ENCODE measurements at regions not wholly inside any gene's neighbourhood (a gene's known extent, or its start where the extent isn't known, plus 50 kb on each side); places are given as distances from the start of the nearest gene placed in this dataset.

DNA sequence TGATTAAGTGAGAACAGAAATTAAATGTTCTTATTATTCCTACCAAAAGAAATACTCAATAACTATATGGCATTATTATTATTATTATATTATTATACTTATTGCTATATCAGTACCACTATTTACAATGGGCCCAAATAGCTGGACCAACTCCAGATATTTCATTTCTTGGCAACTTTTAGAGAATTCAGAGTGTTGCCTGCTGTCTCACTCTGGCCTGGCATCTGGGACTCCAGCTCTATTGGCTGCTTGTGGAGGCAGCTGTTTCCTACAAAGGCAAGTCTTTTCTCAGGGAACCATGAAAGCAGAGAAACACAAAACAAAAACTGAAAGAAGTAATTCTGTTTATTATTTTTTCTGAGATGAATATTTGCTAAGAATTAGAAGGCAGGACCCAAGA is 105.1 kb upstream of the SORCS1 start:
- Histone ChIP-seq H2AFZ (replicated peaks; ENCODE audit: low read length, poor library complexity) (no peak overlapping the region), H2BK5ac (ENCODE audit: low read depth, low read length, poor library complexity, severe bottlenecking) (no peak overlapping the region), H2BK20ac (ENCODE audit: low read depth, low read length) (no peak overlapping the region), H4K91ac (ENCODE audit: insufficient read depth, low read depth, low read length) (no peak overlapping the region), H3K4me1 (ENCODE audit: control insufficient read depth, insufficient read depth, low read length) (no peaks in the 10 kb centered on the region), H2AK5ac (ENCODE audit: low read depth, low read length) (no peak overlapping the region), H3K56ac (ENCODE audit: extremely low read depth, insufficient read depth, low read length) (no peak overlapping the region), H3K18ac (ENCODE audit: low read depth, low read length) (no peak overlapping the region), H3K9ac (ENCODE audit: low read depth, low read length) (no peak overlapping the region), H3K27ac (ENCODE audit: insufficient read depth, low read length) (no peak overlapping the region), H2BK15ac (ENCODE audit: low read depth, low read length) (no peak overlapping the region), H2AK9ac (replicated peaks; ENCODE audit: low read depth, low read length, poor library complexity) (no peak overlapping the region), H3K79me1 (ENCODE audit: low read depth in 1 of 2, low read length in 2 of 2) (no peaks in the 10 kb centered on the region), H3K9me1 (ENCODE audit: insufficient read depth, low read length) (no peaks in the 10 kb centered on the region), H3K4ac (ENCODE audit: low read depth, low read length) (no peak overlapping the region), H3K4me3 (ENCODE audit: insufficient read depth, low read depth, low read length) (no peak overlapping the region), H3K27me3 (ENCODE audit: control insufficient read depth, insufficient read depth, low read length) (no peaks in the 10 kb centered on the region), H4K5ac (ENCODE audit: low read depth, low read length) (no peak overlapping the region), H3K23ac (ENCODE audit: low read depth, low read length) (no peak overlapping the region), H3K4me2 (ENCODE audit: low read depth, low read length) (no peak overlapping the region), H3K14ac (replicated peaks; ENCODE audit: low read depth, low read length) (no peak overlapping the region), H2BK120ac (ENCODE audit: low read depth, low read length) (no peak overlapping the region), H3K36me3 (ENCODE audit: control insufficient read depth, insufficient read depth, low read length) (no peaks in the 10 kb centered on the region), H3K9me3 (ENCODE audit: control insufficient read depth, insufficient read depth, low read length) (peaks cover 16% of the 10 kb centered on the region), H4K20me1 (ENCODE audit: insufficient read depth, low read length) (no peaks in the 10 kb centered on the region), H4K8ac (ENCODE audit: low read depth in 2 of 2, low read length in 2 of 2) (no peak overlapping the region)
- in situ Hi-C loops (cut with MboI; ENCODE audit: low sequenced_read_pairs): no loop called here
- ATAC-seq (ENCODE audit: low read depth): no peak
- BruUV-seq (replicated peaks): no TSS peak
- ChIA-PET CTCF (no interaction called here), POLR2A (ENCODE audit: unreplicated experiment) (no interaction called here)
- TF ChIP-seq, protein P1, sequence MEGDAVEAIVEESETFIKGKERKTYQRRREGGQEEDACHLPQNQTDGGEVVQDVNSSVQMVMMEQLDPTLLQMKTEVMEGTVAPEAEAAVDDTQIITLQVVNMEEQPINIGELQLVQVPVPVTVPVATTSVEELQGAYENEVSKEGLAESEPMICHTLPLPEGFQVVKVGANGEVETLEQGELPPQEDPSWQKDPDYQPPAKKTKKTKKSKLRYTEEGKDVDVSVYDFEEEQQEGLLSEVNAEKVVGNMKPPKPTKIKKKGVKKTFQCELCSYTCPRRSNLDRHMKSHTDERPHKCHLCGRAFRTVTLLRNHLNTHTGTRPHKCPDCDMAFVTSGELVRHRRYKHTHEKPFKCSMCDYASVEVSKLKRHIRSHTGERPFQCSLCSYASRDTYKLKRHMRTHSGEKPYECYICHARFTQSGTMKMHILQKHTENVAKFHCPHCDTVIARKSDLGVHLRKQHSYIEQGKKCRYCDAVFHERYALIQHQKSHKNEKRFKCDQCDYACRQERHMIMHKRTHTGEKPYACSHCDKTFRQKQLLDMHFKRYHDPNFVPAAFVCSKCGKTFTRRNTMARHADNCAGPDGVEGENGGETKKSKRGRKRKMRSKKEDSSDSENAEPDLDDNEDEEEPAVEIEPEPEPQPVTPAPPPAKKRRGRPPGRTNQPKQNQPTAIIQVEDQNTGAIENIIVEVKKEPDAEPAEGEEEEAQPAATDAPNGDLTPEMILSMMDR (conservative IDR thresholded peaks at IDR 0.05; ENCODE audit: low read depth, low read length): no peak
- TF ChIP-seq RCOR1 (IDR thresholded peaks at IDR 0.05; ENCODE audit: insufficient replicate concordance, low read length) (no peak), RAD21 (IDR thresholded peaks at IDR 0.05; ENCODE audit: low read length) (no peak), MXI1 (IDR thresholded peaks at IDR 0.05; ENCODE audit: borderline replicate concordance, low read depth, low read length) (no peak), CEBPB (IDR thresholded peaks at IDR 0.05; ENCODE audit: low read depth, low read length) (no peak), POLR2A (IDR thresholded peaks at IDR 0.05; ENCODE audit: low read depth, low read length) (no peak), CHD1 (IDR thresholded peaks at IDR 0.05; ENCODE audit: low read depth, low read length) (no peak), MAFK (IDR thresholded peaks at IDR 0.05; ENCODE audit: low read depth, low read length) (no peak), NFE2L2 (IDR thresholded peaks at IDR 0.05; ENCODE audit: low read depth, low read length) (no peak), MAZ (IDR thresholded peaks at IDR 0.05; ENCODE audit: borderline replicate concordance, low read depth, low read length) (no peak), RFX5 (IDR thresholded peaks at IDR 0.05; ENCODE audit: low read depth, low read length) (no peak)
- TF ChIP-seq, protein P2, sequence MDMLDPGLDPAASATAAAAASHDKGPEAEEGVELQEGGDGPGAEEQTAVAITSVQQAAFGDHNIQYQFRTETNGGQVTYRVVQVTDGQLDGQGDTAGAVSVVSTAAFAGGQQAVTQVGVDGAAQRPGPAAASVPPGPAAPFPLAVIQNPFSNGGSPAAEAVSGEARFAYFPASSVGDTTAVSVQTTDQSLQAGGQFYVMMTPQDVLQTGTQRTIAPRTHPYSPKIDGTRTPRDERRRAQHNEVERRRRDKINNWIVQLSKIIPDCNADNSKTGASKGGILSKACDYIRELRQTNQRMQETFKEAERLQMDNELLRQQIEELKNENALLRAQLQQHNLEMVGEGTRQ (IDR thresholded peaks at IDR 0.05; ENCODE audit: low read depth, low read length): no peak
- TF ChIP-seq, protein P3, sequence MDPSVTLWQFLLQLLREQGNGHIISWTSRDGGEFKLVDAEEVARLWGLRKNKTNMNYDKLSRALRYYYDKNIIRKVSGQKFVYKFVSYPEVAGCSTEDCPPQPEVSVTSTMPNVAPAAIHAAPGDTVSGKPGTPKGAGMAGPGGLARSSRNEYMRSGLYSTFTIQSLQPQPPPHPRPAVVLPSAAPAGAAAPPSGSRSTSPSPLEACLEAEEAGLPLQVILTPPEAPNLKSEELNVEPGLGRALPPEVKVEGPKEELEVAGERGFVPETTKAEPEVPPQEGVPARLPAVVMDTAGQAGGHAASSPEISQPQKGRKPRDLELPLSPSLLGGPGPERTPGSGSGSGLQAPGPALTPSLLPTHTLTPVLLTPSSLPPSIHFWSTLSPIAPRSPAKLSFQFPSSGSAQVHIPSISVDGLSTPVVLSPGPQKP (IDR thresholded peaks at IDR 0.05; ENCODE audit: borderline replicate concordance, low read depth, low read length): no peak
- dilution Hi-C loops (cut with HindIII; ENCODE audit: low sequenced_read_pairs, unreplicated experiment): no loop called here
- no peak for DNase-seq
- intact Hi-C loops (cut with micrococcal nuclease): no loop called here

All from IMR-90 (cell line).